H54 (cell line): ENCODE measurements at regions not wholly inside any gene's neighbourhood (a gene's known extent, or its start where the extent isn't known, plus 50 kb on each side); places are given as distances from the start of the nearest gene placed in this dataset.
"Not testable (repeated sequence)": the region's sequence is repeated elsewhere in the genome, so short reads cannot be mapped to it uniquely, and the experiment has no call there.

Source experiments
- DNase-seq: peaks from one replicate; pipeline ENCODE4 v3.0.0; 2011; ENCODE audit warnings: low spot score, mixed read lengths; ENCODE audit not compliant: insufficient read length
- FAIRE-seq: peaks from 3 replicates; lab custom pipeline; 2011; peaks lifted over from hg19 to GRCh38; lab: Jason Lieb, UNC
- POLR2A ChIP-seq: IDR thresholded peaks from 2 replicates; pipeline ENCODE4 v1.6.1; 2011; ENCODE audit warnings: low read depth, mild to moderate bottlenecking, low read length

DNA sequence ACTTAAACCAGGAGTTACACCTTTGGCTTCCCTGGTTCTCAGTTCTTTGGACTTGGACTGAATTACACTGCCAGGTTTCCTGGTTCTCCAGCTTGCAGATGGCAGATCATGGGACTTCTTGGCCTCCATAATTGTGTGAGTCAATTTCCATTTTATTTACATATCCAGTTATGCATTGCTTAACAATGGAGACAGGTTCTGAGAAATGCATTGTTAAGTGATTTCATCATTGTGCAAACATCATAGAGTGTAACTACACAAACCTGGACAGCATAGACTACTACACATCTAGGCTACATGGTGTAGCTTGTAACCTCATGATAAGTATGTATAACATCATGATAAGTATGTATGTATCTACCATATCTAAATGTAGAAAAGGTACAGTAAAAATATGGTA lies 276.1 kb upstream of the BTG1 start:
- DNase-seq (no peak), FAIRE-seq (no peak)
- no peak for TF ChIP-seq POLR2A

DNA sequence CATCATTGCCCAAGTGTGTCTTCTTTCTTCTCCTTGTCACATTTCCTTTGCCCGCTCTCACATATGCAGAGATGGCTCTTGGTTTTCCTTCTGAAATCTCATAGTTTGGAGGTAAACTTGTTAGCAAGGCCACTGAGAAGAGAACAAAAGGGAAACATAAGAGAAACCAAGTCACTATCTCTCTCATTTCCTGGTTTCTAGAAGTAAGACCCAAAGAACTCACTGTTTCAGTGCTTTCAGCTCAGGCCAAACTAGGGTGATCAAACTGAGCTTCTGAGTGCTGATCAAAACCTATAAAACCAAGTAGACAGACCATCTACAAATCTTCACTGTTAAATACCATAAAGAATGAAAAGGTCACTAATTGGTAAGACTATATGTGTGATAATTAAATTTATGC lies 275.4 kb upstream of the BTG1 start:
- no peak for FAIRE-seq
- no peak for TF ChIP-seq POLR2A

DNA sequence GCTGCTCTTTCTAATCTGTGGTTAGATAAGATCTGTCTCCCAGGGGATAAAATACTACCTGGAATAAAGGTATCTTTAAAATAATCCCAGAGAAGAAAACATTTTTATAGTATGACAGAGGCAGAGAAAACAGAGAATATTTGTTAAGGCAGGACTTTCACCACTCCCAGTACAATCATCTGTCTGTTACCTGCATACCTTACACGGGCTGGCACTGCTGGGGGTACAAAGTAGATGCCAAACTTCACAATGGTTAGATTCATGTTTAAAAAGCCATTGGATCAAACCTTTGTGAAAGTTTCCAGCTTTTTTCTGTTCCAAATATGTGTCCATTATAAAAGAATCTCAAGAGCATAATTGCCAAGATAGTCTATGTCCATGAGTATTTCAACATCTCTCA lies 273.6 kb upstream of the BTG1 start:
- DNase-seq = no peak
- FAIRE-seq = no peak
- no peak for TF ChIP-seq POLR2A

More for the DNA sequence above, 275.4 kb upstream of the BTG1 start:
- DNase-seq = no peak

DNA sequence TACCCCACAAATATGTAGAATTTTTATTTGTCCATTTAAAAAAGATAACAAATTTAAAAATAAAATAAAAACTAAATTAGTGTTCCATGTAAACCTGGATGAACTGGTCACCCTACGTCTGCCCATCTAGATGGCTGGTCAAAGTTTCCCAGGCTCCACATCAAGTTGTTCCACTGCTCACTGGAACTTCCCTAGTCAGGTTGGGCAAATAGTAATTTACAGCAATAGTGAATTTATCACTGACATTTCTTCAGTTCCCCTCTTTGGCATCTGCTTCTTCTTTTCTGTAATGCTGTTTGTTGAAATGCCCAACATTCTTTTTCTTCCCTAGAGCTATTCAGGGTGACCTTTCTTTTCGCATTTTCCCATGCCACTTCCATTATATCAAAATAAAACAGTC lies 272.7 kb upstream of the BTG1 start:
- FAIRE-seq (no peak), DNase-seq (no peak)
- no peak for TF ChIP-seq POLR2A

DNA sequence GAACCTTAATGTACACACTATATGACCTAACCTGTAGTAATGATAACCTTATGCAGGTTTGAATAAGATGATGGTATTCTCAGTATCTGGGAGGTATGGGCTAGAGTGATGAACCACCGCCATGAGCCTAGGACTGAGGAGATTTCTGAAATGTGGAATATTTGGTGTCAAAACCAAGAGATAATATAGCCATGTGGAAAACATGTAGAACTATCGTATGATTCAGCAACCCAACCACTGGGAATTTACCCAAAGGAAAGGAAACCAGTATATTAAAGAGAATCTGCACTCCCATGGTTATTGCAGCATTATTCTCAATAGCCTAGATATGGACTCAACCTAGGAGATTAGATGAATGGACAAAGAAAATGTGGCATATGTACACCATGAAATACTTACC lies 271.7 kb upstream of the BTG1 start:
- TF ChIP-seq POLR2A = no peak
- FAIRE-seq = no peak
- no peak for DNase-seq

DNA sequence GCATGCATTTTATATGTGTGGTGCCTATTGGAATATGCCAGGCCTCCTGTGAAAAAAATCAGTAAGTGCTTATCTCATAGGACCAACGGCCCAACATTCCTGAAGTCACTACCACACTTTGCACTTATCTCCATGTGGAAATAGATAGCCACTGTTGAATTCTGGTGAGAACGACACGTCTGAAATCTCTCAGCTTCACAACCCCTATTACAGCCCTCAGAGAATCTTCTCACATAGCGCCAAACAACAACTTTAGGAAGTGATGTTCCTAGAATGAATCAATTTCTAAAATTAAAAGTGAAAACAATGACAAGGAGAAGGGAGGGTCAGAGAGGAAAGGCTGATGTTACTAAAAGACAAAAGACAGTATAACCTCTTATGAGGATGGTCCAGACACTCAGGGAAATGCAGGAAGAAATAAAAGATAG lies 270.8 kb upstream of the BTG1 start:
- DNase-seq (no peak), FAIRE-seq (peak; percentile 20)
- TF ChIP-seq POLR2A = no peak

DNA sequence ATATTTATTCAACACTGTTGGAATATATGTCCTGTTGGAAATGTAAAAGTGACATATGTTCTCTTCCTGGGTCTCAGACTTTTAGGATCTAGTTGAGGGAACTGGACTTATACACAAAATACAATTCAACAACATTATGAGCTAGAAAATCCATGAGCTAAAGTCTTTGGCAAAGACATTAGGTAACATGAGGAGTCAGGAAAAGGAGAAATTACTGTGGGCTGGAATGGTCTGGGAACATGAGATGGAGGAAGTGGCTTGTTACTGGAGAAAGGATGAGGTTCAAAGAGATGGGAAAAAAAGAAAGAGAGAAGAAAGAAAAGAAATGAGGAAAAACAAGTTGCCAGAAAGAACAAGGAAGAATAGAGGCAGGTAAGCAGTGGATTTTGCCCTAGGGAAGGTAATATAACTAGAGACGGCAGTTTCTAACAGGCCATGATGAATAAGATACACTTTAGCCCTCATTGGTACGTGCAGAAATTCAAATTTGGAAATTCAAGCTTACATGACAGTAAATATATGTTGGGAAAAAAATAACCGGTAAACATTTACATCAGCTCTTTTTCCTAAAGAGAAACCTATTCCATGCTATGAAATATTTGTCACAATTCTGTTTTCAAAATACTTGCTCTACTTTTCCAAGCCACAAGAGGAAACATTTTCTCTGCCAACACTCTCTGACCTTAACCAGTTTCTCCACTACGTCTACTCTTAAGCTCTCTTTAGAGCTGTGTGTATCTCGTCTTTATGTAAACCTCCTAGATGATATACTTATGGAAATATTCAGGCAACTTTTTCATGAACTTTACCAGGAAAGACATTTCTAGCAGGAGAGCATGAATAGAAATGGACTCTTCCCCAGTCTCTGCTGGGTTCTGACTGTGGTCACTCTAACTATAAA lies 268.8 kb upstream of the BTG1 start:
- TF ChIP-seq POLR2A = no peak
- DNase-seq = no peak
- FAIRE-seq = no peak

DNA sequence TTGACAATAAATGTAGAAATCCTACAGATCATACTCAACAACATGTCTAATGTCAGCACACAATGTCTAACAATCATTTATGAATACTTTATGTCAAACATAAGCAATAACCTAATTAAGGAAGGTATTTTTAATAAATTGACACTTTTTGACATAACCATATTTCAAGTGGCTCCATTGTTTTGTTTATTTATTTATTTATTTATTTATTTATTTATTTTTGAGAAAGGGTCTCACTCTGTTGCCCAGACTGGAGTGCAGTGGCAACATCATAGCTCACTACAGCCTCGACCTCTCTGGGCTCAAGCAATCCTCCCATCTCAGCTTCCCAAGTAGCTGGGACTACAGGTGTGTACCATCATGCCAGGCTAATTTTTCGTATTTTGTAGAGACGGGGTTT lies 267.6 kb upstream of the BTG1 start:
- DNase-seq (no peak), FAIRE-seq (no peak)
- TF ChIP-seq POLR2A = no peak

DNA sequence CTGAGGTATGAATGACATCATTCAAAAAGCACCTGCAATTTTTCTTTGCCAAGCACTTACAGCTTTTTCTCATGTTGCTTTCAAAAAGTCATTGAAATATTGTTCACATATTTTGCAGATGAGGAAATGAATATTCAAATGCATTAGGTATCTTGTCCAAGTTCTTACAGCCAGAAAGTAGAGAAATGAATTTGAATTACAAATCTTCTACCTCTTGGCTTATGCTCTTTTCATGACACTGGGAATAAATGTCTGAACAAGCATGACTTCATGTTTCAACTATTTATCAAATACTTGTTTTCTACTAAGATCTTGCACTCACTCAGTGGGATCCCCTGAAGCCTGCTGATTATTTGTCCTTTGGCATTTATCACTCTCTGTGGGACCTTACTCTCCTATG lies 267.2 kb upstream of the BTG1 start:
- no peak for FAIRE-seq
- no peak for TF ChIP-seq POLR2A
- no peak for DNase-seq

DNA sequence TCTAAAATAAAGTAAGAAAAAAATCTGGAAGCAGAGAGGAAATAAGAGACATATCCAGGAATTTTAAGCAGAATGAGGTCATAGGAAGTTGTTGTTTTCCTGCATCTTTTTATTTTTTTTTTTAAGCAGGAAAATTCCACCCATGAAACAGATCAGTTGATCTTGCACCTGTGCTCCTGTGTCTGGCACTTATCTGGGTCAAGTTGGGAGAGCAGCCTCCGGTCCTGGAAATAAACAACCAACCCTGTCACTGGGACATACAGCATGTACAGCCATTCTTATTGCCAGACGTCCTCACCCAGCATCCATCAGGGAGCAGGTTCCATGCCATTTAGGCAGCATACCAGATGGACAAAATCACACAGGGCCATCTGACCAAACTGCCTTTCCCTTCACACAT lies 266.0 kb upstream of the BTG1 start:
- no peak for FAIRE-seq
- no peak for DNase-seq
- TF ChIP-seq POLR2A = no peak

DNA sequence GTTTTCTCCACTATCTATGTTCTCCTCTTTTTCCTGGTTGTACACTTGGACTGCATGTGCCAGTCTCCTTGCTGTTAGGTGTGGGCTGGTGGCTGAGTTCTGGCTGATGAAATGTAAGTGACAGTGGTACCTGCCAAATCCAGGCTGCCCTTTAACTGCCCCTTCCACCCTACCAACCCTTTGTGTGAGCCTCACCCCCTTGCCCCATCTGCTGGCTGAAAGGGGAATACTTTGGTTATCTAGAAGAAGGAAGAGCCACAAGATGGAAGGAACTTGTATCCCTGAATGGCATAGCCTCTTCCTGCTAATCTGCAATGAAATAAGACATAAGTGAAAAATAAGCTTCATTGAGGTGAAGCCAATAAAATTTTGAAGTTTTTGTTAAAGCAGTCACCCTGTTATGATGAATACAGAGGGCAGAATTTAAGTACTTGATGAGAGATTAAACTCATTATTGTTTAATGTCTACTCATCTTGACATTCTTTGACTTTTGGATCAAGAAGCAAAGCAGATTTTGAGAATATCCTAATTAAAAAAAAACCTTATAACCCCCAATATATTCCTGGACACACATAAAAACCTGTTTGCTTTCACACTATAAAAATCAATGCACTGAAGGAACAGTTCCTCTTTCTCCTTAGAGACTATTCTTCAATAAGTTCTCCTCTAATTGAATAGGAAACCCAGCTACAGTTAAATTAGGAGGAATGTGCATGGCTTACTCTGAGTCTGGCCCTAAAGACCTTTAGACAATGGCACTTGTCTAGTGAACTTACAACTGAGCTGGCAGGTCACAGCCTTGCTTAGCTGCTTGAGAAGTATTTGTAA lies 262.6 kb upstream of the BTG1 start:
- no peak for TF ChIP-seq POLR2A
- FAIRE-seq (peak; percentile 86), DNase-seq (peak; percentile 6)

DNA sequence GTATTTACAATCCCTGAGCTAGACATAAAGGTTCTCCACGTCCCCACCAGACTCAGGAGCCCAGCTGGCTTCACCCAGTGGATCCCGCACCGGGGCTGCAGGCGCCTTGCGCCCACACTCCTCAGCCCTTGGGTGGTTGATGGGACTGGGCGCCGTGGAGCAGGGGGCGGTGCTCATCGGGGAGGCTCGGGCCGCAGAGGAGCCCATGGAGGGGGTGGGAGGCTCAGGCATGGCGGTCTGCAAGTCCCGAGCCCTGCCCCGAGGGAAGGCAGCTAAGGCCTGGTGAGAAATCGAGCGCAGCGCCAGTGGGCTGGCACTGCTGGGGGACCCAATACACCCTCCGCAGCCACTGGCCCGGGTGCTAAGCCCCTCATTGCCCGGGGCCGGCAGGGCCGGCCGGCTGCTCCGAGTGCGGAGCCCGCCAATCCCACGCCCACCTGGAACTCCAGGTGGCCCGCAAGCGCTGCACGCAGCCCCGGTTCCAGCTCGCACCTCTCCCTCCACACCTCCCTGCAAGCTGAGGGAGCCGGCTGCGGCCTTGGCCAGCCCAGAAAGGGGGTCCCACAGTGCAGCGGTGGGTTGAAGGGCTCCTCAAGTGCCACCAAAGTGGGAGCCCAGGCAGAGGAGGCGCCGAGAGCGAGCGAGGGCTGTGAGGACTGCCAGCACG lies 260.9 kb upstream of the BTG1 start:
- FAIRE-seq, DNase-seq: not testable (repeated sequence)

DNA sequence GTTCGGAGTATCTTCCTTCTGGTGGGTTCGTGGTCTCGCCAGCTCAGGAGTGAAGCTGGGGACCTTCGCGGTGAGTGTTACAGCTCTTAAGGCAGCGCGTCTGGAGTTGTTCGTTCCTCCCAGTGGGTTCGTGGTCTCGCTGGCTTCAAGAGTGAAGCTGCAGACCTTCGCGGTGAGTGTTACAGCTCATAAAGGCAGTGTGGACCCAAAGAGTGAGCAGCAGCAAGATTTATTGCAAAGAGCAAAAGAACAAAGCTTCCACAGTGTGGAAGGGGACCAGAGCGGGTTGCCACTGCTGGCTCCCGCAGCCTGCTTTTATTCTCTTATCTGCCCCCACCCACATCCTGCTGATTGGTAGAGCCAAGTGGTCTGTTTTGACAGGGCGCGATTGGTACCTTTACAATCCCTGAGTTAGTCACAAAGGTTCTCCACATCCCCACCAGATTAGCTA lies 260.2 kb upstream of the BTG1 start:
- FAIRE-seq, DNase-seq: not testable (repeated sequence)

DNA sequence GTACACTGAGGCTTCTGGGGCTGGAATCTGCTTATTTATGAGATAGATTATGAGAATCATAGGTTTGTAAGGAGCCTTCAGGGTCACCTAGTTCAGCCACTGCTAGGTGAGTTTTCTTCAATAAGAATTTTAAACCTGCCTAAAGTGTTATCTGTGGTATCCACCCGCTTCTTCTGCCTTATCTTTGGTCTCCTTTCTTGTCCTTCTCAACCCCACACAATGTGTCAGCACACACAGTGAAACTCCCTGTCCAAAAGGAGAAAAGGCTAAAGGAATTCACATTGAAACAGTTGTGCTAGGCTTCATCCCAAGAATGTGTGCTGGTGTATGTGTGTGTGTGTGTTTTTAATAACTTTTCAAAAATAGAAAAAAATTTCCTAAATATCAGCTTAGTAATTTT lies 259.3 kb upstream of the BTG1 start:
- no peak for TF ChIP-seq POLR2A
- FAIRE-seq = no peak
- DNase-seq = no peak
